ENCODE measurements at regions not wholly inside any gene's neighbourhood (a gene's known extent, or its start where the extent isn't known, plus 50 kb on each side); places are given as distances from the start of the nearest gene placed in this dataset.

- Histone ChIP-seq H3K9me3 (peaks cover 0 to 28% (median 0%) of the 10 kb centered on the region in 11 donors), H3K4me1 (no peaks in the 10 kb centered on the region), H3K27me3 (no peaks in the 10 kb centered on the region), H3K27ac (no peak overlapping the region), H3K4me3 (no peak overlapping the region), H3K36me3 (no peaks in the 10 kb centered on the region)
- DNase-seq (no peak), ATAC-seq (no peak)
- WGBS, 2 donors, result 83 to 86% methylated on average over 2 of the region's 2 CpGs
- intact Hi-C loops (cut with DNase I), result loop anchor here in 1 of 10 donors (10.0 kb wide), 1 partner anchor 61 kb away; no protein-coding TSS in a partner anchor
- no peak for TF ChIP-seq CTCF (IDR thresholded peaks at IDR 0.05)
These were observed 761.4 kb downstream of the KCNA4 start for GRCh38 chr11:29255401-29255800.

DNA sequence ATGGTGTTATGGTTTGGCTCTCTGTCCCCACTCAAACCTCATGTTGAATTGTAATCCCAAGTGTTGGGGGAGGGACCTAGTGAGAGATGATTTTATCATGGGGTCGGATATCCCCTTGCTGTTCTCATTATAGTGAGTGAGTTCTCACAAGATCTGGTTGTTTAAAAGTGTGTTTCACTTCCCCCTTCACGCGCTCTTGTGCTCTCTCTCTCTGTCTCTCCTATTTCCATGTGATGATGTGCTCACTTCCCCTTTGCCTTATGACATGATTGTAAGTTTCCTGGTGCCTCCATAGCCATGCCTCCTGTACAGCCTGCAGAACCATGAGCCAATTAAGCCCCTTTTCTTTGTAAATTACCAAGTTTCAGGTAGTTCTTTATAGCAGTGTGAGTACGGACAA, 765.1 kb downstream of the KCNA4 start:
- H3K27me3 ChIP-seq, result no peaks in the 10 kb centered on the region
- no peaks in the 10 kb centered on the region for H3K4me1 ChIP-seq
- H3K9me3 ChIP-seq, result peaks cover 0 to 12% (median 0%) of the 10 kb centered on the region in 11 donors
- 63 to 78% methylated on average over 4 of the region's 4 CpGs for WGBS, 2 donors
- ATAC-seq, result no peak
- no peak for DNase-seq
- H3K36me3 ChIP-seq, result no peaks in the 10 kb centered on the region
- intact Hi-C loops (cut with DNase I), result loop anchor here in 1 of 10 donors (10.0 kb wide), 1 partner anchor 57 kb away; no protein-coding TSS in a partner anchor
- H3K27ac ChIP-seq, result no peak overlapping the region
- TF ChIP-seq CTCF (IDR thresholded peaks at IDR 0.05), result no peak
- H3K4me3 ChIP-seq, result no peak overlapping the region

DNA sequence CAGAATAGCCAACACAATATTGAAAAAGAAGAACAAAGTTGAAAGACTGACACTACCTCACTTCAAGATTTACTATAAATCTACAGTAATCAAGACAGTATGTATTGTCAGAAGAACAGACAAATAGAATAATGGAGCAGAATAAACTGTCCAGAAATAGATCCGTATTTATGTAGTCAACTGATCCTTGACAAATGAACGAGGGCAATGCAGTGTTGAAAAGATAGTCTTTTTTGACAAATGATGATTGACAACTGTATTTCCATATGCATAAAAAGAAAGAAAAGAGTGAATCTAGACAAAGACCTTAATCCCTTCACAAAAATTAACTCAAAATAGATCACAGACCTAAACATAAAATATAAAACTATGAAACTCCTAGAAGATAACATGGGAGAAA, 767.1 kb downstream of the KCNA4 start:
- intact Hi-C loops (cut with DNase I), result loop anchor here in 1 of 10 donors (10.0 kb wide), 1 partner anchor 55 kb away; no protein-coding TSS in a partner anchor
- Histone ChIP-seq H3K27me3 (no peaks in the 10 kb centered on the region), H3K9me3 (peaks cover 0 to 9% (median 0%) of the 10 kb centered on the region in 11 donors), H3K27ac (no peak overlapping the region), H3K4me3 (no peak overlapping the region), H3K4me1 (no peaks in the 10 kb centered on the region), H3K36me3 (no peaks in the 10 kb centered on the region)
- no peak for TF ChIP-seq CTCF (IDR thresholded peaks at IDR 0.05)
- DNase-seq (no peak), ATAC-seq (no peak)
- 66 to 67% methylated on average over 2 of the region's 2 CpGs for WGBS, 2 donors

- no peak overlapping the region for H3K4me3 ChIP-seq
- H3K27me3 ChIP-seq, result no peaks in the 10 kb centered on the region
- no peak for TF ChIP-seq CTCF (IDR thresholded peaks at IDR 0.05)
- DNase-seq (no peak), ATAC-seq (no peak)
- H3K9me3 ChIP-seq, result no peaks in the 10 kb centered on the region
- no peaks in the 10 kb centered on the region for H3K36me3 ChIP-seq
- intact Hi-C loops (cut with DNase I), result no loop called here
- H3K27ac ChIP-seq, result no peak overlapping the region
- H3K4me1 ChIP-seq, result no peaks in the 10 kb centered on the region
These were observed 772.5 kb downstream of the KCNA4 start for GRCh38 chr11:29244355-29244754.
